ENCODE measurements at regions not wholly inside any gene's neighbourhood (a gene's known extent, or its start where the extent isn't known, plus 50 kb on each side); places are given as distances from the start of the nearest gene placed in this dataset.

DNA sequence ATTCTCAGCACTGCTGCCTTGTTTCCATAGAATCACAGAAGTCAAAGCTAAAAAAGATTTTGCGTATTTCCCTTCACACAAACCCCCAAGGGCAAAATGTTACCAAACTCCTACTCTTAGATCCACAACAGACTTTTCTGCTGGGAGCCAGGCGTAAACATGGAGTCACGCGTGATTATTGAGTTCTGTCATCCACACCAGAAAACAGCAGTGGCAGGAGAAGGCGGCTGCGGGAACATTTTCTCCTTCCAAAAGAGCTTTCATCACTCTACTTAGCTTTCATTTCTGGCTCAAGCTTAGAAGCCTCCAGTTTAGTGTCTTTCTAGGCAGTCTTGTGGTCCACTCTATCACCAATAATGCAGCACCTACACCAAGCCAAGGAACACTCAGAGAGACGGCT is 712.9 kb upstream of the NRP1 start:
- TF ChIP-seq POLR2A (IDR thresholded peaks at IDR 0.05), result no peak
- TF ChIP-seq, protein P1, sequence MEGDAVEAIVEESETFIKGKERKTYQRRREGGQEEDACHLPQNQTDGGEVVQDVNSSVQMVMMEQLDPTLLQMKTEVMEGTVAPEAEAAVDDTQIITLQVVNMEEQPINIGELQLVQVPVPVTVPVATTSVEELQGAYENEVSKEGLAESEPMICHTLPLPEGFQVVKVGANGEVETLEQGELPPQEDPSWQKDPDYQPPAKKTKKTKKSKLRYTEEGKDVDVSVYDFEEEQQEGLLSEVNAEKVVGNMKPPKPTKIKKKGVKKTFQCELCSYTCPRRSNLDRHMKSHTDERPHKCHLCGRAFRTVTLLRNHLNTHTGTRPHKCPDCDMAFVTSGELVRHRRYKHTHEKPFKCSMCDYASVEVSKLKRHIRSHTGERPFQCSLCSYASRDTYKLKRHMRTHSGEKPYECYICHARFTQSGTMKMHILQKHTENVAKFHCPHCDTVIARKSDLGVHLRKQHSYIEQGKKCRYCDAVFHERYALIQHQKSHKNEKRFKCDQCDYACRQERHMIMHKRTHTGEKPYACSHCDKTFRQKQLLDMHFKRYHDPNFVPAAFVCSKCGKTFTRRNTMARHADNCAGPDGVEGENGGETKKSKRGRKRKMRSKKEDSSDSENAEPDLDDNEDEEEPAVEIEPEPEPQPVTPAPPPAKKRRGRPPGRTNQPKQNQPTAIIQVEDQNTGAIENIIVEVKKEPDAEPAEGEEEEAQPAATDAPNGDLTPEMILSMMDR (IDR thresholded peaks at IDR 0.05), result no peak
